EH (cell line): ENCODE measurements at regions not wholly inside any gene's neighbourhood (a gene's known extent, or its start where the extent isn't known, plus 50 kb on each side); places are given as distances from the start of the nearest gene placed in this dataset.
"Not testable (repeated sequence)": the region's sequence is repeated elsewhere in the genome, so short reads cannot be mapped to it uniquely, and the experiment has no call there.

ENCODE experiments used
- DNase-seq: peaks from one replicate; pipeline ENCODE4 v3.0.0-alpha.2; 2015; ENCODE audit warnings: low read depth

DNA sequence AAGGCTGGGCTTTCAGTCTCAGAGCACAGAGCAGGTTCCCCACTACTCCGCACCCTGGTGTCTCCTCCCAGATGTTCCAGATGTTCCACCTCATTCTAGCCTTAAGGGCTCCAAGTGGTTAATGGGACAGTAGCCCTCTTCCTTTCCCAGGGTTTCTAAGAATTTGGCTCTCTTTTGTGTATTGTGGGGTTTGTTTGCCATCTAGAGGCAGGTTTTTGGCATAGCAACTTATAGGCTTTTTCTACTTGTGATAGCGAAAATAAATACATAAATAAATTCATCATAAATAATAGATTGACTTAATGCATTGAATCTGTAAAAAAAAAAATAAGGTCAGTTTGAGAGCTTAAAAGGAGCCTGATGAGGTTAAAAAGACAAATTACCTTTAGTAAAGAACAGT lies 86.1 kb upstream of the XKR3 start:
- not testable (repeated sequence) for DNase-seq

DNA sequence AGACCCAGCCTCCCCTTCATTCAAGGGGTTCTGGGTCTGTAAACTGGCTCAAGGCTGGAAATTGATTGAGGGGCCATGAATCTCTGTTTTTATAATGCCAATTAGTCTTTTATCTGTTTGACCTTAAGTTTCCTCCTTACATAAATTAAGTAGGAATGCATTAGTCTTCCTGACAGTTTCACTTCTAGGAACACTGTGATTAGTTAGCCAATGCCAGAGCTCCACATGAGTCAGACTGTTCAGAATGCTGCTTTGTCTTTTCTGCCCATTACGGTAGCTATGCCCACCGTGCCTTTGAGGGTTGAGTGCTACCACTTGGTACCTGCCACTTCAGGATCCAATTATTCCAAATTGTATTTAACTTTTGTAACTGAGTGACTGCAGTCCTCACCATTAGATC lies 76.8 kb upstream of the XKR3 start:
- DNase-seq = peak; percentile 6

DNA sequence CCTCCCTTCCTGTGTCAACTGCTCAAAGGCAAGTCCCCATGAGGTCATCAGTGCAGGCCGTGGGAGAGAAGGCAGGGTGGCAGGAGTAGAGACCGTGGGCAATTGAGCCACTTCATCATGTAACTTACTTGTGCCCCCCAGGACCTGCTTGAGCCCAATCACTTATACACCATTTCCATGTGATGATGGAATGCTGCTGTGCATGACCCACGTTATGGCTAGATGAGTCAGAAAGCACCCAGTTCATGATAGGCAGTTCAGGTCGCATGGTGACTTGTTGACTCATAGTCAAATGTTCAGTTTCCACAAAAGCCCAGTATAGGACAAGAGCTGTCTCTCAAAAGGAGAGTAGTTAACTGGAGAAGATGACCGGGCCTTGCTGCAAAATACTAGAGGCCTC lies 76.4 kb upstream of the XKR3 start:
- DNase-seq = peak; percentile 11

DNA sequence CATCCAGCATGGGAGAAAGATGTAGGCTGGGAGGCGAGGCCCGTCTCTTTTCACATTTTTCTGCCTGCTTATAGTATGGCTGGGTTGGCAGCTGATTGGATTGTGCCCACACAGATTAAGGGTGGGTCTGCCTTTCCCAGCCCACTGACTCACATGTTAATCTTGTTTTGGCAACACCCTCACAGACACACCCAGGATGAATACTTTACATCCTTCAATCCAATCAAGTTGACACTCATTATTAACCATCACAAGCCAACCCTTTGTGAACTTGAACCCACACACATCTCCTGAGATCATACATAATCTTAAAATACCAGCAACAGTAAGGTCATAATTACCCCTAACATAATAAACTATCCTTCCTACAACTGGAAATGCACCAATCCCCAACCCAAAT lies 74.1 kb upstream of the XKR3 start:
- not testable (repeated sequence) for DNase-seq

DNA sequence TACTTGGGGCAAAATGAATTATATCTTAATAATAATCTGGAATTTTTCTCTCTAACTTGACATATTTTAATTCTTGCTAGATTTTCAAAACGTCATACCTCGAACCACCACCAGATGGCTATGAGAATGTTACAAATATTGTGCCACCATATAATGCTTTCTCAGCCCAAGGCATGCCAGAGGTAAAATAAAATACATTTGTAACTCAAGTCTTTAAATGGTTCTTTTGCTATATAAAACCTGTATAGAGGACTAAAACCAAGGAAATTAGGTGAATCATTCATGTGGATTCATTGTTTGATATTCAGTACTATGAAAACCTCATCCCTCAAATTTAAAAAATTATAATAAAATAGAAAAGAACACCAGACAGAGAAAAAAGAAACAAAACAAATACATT lies 72.2 kb upstream of the XKR3 start:
- not testable (repeated sequence) for DNase-seq

DNA sequence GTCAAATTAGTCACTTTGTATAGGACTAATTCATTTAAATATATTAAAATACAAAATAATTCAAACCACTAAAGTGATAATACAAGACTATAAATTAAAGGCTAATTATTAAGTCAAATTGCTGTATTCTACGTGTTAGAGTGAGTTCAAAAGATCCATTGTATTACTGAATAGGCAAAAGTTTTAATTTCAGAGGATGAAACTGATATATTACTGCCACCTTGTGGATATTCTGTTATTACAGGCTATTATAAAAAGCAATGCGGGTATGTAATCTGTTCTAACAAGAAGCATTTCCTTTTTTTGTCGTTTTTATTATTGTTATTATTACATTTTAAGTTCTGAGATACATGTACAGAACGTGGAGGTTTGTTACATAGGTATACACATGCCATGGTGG lies 66.7 kb upstream of the XKR3 start:
- DNase-seq = not testable (repeated sequence)

DNA sequence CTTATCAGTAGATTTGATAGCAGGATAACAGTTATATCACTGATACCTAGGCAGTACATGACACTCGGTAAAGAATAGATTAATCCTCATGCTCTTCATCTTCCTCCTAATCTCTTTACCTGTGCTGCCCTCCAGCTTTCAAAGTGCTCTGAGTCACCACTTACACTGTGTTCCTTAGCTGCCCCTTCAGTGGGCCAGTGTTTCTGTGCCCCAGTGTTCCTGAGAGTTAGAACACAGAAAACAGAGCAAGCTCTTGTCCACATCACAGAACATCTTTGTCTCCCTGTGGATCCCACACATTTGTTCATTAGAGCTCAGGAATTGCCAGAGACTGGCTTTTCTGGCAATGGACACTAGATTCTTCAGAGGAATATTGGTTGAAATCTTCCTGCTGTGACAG lies 51.1 kb upstream of the XKR3 start:
- not testable (repeated sequence) for DNase-seq
